Ovary (tissue), 1 donor: ENCODE measurements at regions not wholly inside any gene's neighbourhood (a gene's known extent, or its start where the extent isn't known, plus 50 kb on each side); places are given as distances from the start of the nearest gene placed in this dataset.

Experiments used
- EP300 ChIP-seq: sonication (generic); formaldehyde crosslinking; IDR thresholded peaks from one replicate; pipeline ENCODE4 v1.6.1; 2017; ENCODE audit warnings: antibody characterized with exemption
- POLR2A ChIP-seq: fragments of 450-650 bp; IDR thresholded peaks from one replicate; pipeline ENCODE4 v1.6.1; 2017; ENCODE audit warnings: antibody characterized with exemption, mild to moderate bottlenecking, moderate library complexity

DNA sequence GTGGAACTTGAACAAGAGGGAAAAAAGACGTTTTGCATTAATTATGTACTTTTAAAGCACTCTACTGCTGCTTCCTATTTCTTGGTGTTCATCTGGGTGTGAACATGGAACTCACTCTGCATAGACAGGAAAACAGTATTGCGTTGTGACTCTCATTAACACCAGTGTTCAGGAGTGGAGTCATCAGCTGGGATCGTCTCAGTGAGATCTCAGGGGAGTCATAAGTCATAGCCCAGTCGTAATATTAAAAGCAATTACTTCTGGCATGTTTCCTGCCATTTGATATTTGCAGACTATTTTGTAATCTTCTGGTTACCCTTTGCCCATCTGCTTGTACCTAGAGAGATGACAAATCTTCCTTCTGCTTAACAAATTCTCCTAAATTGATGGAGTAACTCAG lies 462.0 kb upstream of the ATP11B start:
- TF ChIP-seq POLR2A, result no peak
- TF ChIP-seq EP300, result no peak
